ENCODE measurements at regions not wholly inside any gene's neighbourhood (a gene's known extent, or its start where the extent isn't known, plus 50 kb on each side); places are given as distances from the start of the nearest gene placed in this dataset.
A peak's percentile ranks its signal among the peaks of the same experiment; 100 is the strongest.
"Not testable (repeated sequence)": the region's sequence is repeated elsewhere in the genome, so short reads cannot be mapped to it uniquely, and the experiment has no call there.

- no peak overlapping the region for H3K27ac Mint-ChIP-seq (ENCODE audit: unreplicated experiment)
Measured at GRCh38 chr10:36739884-36740445, 385.4 kb upstream of the ANKRD30A start.

GRCh38 chr10:36738738-36739431 is 386.5 kb upstream of the ANKRD30A start:
- Histone ChIP-seq H3K9me3 (ENCODE audit: insufficient read depth, low read depth, low read length) (no peaks in the 10 kb centered on the region), H3K4me3 (ENCODE audit: insufficient read depth, low read depth, low read length) (no peak overlapping the region), H3K27ac (ENCODE audit: low read depth, low read length) (no peak overlapping the region), H3K79me2 (ENCODE audit: insufficient read depth, low read length) (no peaks in the 10 kb centered on the region), H3K4me1 (ENCODE audit: insufficient read depth, low read length) (no peaks in the 10 kb centered on the region), H2AFZ (ENCODE audit: low read depth, low read length) (no peak overlapping the region), H3K9ac (ENCODE audit: low read length) (no peak overlapping the region), H3K4me2 (ENCODE audit: low read length) (no peak overlapping the region), H4K20me1 (ENCODE audit: insufficient read depth, low read length) (no peaks in the 10 kb centered on the region), H3K36me3 (ENCODE audit: insufficient read depth, low read length) (no peaks in the 10 kb centered on the region), H3K27me3 (ENCODE audit: insufficient read depth, low read length) (no peaks in the 10 kb centered on the region)
- no peaks in the 10 kb centered on the region for H3K9me3 Mint-ChIP-seq (ENCODE audit: unreplicated experiment)
- no peak for DNase-seq (ENCODE audit: low read depth)
- H3K4me1 Mint-ChIP-seq (ENCODE audit: low read depth, unreplicated experiment), result no peaks in the 10 kb centered on the region
- no peak overlapping the region for H3K27ac Mint-ChIP-seq (ENCODE audit: unreplicated experiment)
- no peaks in the 10 kb centered on the region for H3K36me3 Mint-ChIP-seq (ENCODE audit: low read depth, unreplicated experiment)
- H3K27me3 Mint-ChIP-seq (ENCODE audit: low read depth, unreplicated experiment), result no peaks in the 10 kb centered on the region
- TF ChIP-seq CTCF (IDR thresholded peaks at IDR 0.05; ENCODE audit: insufficient read depth, low read depth, low read length) (no peak), EZH2 (IDR thresholded peaks at IDR 0.05; ENCODE audit: insufficient read depth, low read length) (no peak)
- H3K4me3 Mint-ChIP-seq (ENCODE audit: unreplicated experiment), result no peak overlapping the region
- FAIRE-seq, result peak; percentile 9

More at GRCh38 chr10:36739884-36740445, 385.4 kb upstream of the ANKRD30A start:
- DNase-seq (ENCODE audit: low read depth) (no peak), FAIRE-seq (no peak)
- Mint-ChIP-seq H3K27me3 (ENCODE audit: low read depth, unreplicated experiment) (no peaks in the 10 kb centered on the region), H3K4me3 (ENCODE audit: unreplicated experiment) (no peak overlapping the region), H3K4me1 (ENCODE audit: low read depth, unreplicated experiment) (no peaks in the 10 kb centered on the region), H3K36me3 (ENCODE audit: low read depth, unreplicated experiment) (no peaks in the 10 kb centered on the region), H3K9me3 (ENCODE audit: unreplicated experiment) (no peaks in the 10 kb centered on the region)
- Histone ChIP-seq H3K9ac (ENCODE audit: low read length) (no peak overlapping the region), H3K4me3 (ENCODE audit: insufficient read depth, low read depth, low read length) (no peak overlapping the region), H3K4me2 (ENCODE audit: low read length) (no peak overlapping the region), H3K79me2 (ENCODE audit: insufficient read depth, low read length) (no peaks in the 10 kb centered on the region), H3K9me3 (ENCODE audit: insufficient read depth, low read depth, low read length) (no peaks in the 10 kb centered on the region), H3K4me1 (ENCODE audit: insufficient read depth, low read length) (no peaks in the 10 kb centered on the region), H2AFZ (ENCODE audit: low read depth, low read length) (no peak overlapping the region), H4K20me1 (ENCODE audit: insufficient read depth, low read length) (no peaks in the 10 kb centered on the region), H3K36me3 (ENCODE audit: insufficient read depth, low read length) (no peaks in the 10 kb centered on the region), H3K27ac (ENCODE audit: low read depth, low read length) (no peak overlapping the region), H3K27me3 (ENCODE audit: insufficient read depth, low read length) (no peaks in the 10 kb centered on the region)
- TF ChIP-seq CTCF (IDR thresholded peaks at IDR 0.05; ENCODE audit: insufficient read depth, low read depth, low read length), result no peak
- no peak for TF ChIP-seq EZH2 (IDR thresholded peaks at IDR 0.05; ENCODE audit: insufficient read depth, low read length)

GRCh38 chr10:36736311-36736710 is 389.1 kb upstream of the ANKRD30A start:
- no peak for FAIRE-seq
- no peaks in the 10 kb centered on the region for H3K27me3 ChIP-seq (ENCODE audit: insufficient read depth, low read length)
- no peak overlapping the region for H3K4me2 ChIP-seq (ENCODE audit: low read length)
- TF ChIP-seq CTCF (IDR thresholded peaks at IDR 0.05; ENCODE audit: insufficient read depth, low read depth, low read length) (no peak), EZH2 (IDR thresholded peaks at IDR 0.05; ENCODE audit: insufficient read depth, low read length) (no peak)
- H3K36me3 ChIP-seq (ENCODE audit: insufficient read depth, low read length), result no peaks in the 10 kb centered on the region
- no peaks in the 10 kb centered on the region for H3K9me3 ChIP-seq (ENCODE audit: insufficient read depth, low read depth, low read length)
- Mint-ChIP-seq H3K27ac (ENCODE audit: unreplicated experiment) (no peak overlapping the region), H3K36me3 (ENCODE audit: low read depth, unreplicated experiment) (no peaks in the 10 kb centered on the region), H3K4me3 (ENCODE audit: unreplicated experiment) (no peak overlapping the region), H3K9me3 (ENCODE audit: unreplicated experiment) (peaks cover 2% of the 10 kb centered on the region), H3K27me3 (ENCODE audit: low read depth, unreplicated experiment) (no peaks in the 10 kb centered on the region), H3K4me1 (ENCODE audit: low read depth, unreplicated experiment) (no peaks in the 10 kb centered on the region)
- no peak overlapping the region for H2AFZ ChIP-seq (ENCODE audit: low read depth, low read length)
- no peaks in the 10 kb centered on the region for H4K20me1 ChIP-seq (ENCODE audit: insufficient read depth, low read length)
- no peak overlapping the region for H3K27ac ChIP-seq (ENCODE audit: low read depth, low read length)
- DNase-seq (ENCODE audit: low read depth), result no peak
- H3K79me2 ChIP-seq (ENCODE audit: insufficient read depth, low read length), result no peaks in the 10 kb centered on the region
- no peak overlapping the region for H3K9ac ChIP-seq (ENCODE audit: low read length)
- H3K4me1 ChIP-seq (ENCODE audit: insufficient read depth, low read length), result no peaks in the 10 kb centered on the region
- no peak overlapping the region for H3K4me3 ChIP-seq (ENCODE audit: insufficient read depth, low read depth, low read length)

DNA sequence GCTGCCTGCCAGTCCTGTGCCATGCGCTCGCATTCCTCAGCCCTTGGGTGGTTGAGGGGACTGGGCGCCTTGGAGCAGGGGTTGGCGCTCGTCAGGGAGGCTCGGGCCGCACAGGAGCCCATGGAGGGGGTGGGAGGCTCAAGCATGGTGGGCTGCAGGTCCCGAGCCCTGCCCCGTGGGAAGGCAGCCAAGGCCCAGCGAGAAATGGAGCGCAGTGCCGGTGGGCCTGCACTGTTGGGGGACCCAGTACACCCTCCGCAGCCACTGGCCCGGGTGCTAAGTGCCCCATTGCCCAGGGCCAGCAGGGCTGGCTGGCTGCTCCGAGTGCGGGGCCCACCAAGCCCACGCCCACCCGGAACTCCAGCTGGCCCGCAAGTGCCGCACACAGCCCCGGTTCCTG is 390.8 kb upstream of the ANKRD30A start:
- not testable (repeated sequence) for H3K9me3 ChIP-seq (ENCODE audit: insufficient read depth, low read depth, low read length); H3K9me3 Mint-ChIP-seq (ENCODE audit: unreplicated experiment); H3K9ac ChIP-seq (ENCODE audit: low read length); H3K27me3 Mint-ChIP-seq (ENCODE audit: low read depth, unreplicated experiment); H3K36me3 Mint-ChIP-seq (ENCODE audit: low read depth, unreplicated experiment); H2AFZ ChIP-seq (ENCODE audit: low read depth, low read length); H3K4me1 Mint-ChIP-seq (ENCODE audit: low read depth, unreplicated experiment); H3K36me3 ChIP-seq (ENCODE audit: insufficient read depth, low read length); H3K79me2 ChIP-seq (ENCODE audit: insufficient read depth, low read length); H4K20me1 ChIP-seq (ENCODE audit: insufficient read depth, low read length); FAIRE-seq; H3K27me3 ChIP-seq (ENCODE audit: insufficient read depth, low read length); H3K27ac Mint-ChIP-seq (ENCODE audit: unreplicated experiment); H3K4me3 Mint-ChIP-seq (ENCODE audit: unreplicated experiment); H3K4me1 ChIP-seq (ENCODE audit: insufficient read depth, low read length); DNase-seq (ENCODE audit: low read depth); H3K4me2 ChIP-seq (ENCODE audit: low read length); H3K27ac ChIP-seq (ENCODE audit: low read depth, low read length); H3K4me3 ChIP-seq (ENCODE audit: insufficient read depth, low read depth, low read length)

Measured in astrocyte (in vitro differentiated cells and primary cell).